GM12892 (cell line): ENCODE measurements at regions not wholly inside any gene's neighbourhood (a gene's known extent, or its start where the extent isn't known, plus 50 kb on each side); places are given as distances from the start of the nearest gene placed in this dataset.

Experiments used
- POLR2A ChIP-seq: IDR thresholded peaks from 2 replicates; pipeline ENCODE4 v1.6.1; 2011; ENCODE audit warnings: low read depth, low read length, control low read depth
- POLR2AphosphoS5 ChIP-seq: IDR thresholded peaks from 2 replicates; pipeline ENCODE4 v1.6.1; 2011; ENCODE audit warnings: low read depth, low read length, control low read depth
- TAF1 ChIP-seq: IDR thresholded peaks from 2 replicates; pipeline ENCODE4 v1.6.1; 2011; ENCODE audit warnings: low read depth, mild to moderate bottlenecking, control low read depth, low read length, borderline replicate concordance

GRCh38 chr3:67713764-67714469 lies 59.5 kb upstream of the SUCLG2 start:
- TF ChIP-seq POLR2A (no peak), TAF1 (no peak), POLR2AphosphoS5 (no peak)
